ENCODE measurements at regions not wholly inside any gene's neighbourhood (a gene's known extent, or its start where the extent isn't known, plus 50 kb on each side); places are given as distances from the start of the nearest gene placed in this dataset.

- H3K4me3 ChIP-seq (ENCODE audit: insufficient read depth, low read length, poor library complexity, severe bottlenecking), result no peak overlapping the region
- H3K4me2 ChIP-seq (ENCODE audit: low read depth, low read length, poor library complexity, severe bottlenecking), result no peak overlapping the region
- H3K27ac ChIP-seq (ENCODE audit: low read depth, low read length), result no peak overlapping the region
- no peaks in the 10 kb centered on the region for H3F3A ChIP-seq (ENCODE audit: insufficient read depth)
- no peaks in the 10 kb centered on the region for H3K9me3 ChIP-seq (ENCODE audit: insufficient read depth, low read length)
- H3K36me3 ChIP-seq (ENCODE audit: low read length), result no peaks in the 10 kb centered on the region
- H3K27me3 ChIP-seq (ENCODE audit: low read length), result no peaks in the 10 kb centered on the region
- H3K9me2 ChIP-seq (replicated peaks; ENCODE audit: insufficient read depth, low read length), result no peaks in the 10 kb centered on the region
- no peak for TF ChIP-seq CTCF (IDR thresholded peaks at IDR 0.05; ENCODE audit: insufficient read depth, low read length, poor library complexity, severe bottlenecking)
- no peak for TF ChIP-seq EZH2phosphoT487 (conservative IDR thresholded peaks at IDR 0.05; ENCODE audit: low read length)
- no peaks in the 10 kb centered on the region for H3K79me2 ChIP-seq (ENCODE audit: insufficient read depth, low read length)
- no peak overlapping the region for H3K9ac ChIP-seq (ENCODE audit: low read length)
- H2AFZ ChIP-seq (ENCODE audit: low read depth, low read length, severe bottlenecking), result no peak overlapping the region
- H4K20me1 ChIP-seq (ENCODE audit: low read depth, low read length), result no peaks in the 10 kb centered on the region
Measured at GRCh38 chr12:93087840-93088610, 158.9 kb upstream of the EEA1 start.

GRCh38 chr12:93089805-93090569 is 160.9 kb upstream of the EEA1 start:
- H3K36me3 ChIP-seq (ENCODE audit: low read length), result no peaks in the 10 kb centered on the region
- no peaks in the 10 kb centered on the region for H3K9me3 ChIP-seq (ENCODE audit: insufficient read depth, low read length)
- no peak overlapping the region for H3K9ac ChIP-seq (ENCODE audit: low read length)
- no peaks in the 10 kb centered on the region for H3K27me3 ChIP-seq (ENCODE audit: low read length)
- H3K79me2 ChIP-seq (ENCODE audit: insufficient read depth, low read length), result no peaks in the 10 kb centered on the region
- H3F3A ChIP-seq (ENCODE audit: insufficient read depth), result no peaks in the 10 kb centered on the region
- H3K27ac ChIP-seq (ENCODE audit: low read depth, low read length), result no peak overlapping the region
- no peak overlapping the region for H3K4me3 ChIP-seq (ENCODE audit: insufficient read depth, low read length, poor library complexity, severe bottlenecking)
- no peak overlapping the region for H2AFZ ChIP-seq (ENCODE audit: low read depth, low read length, severe bottlenecking)
- TF ChIP-seq EZH2phosphoT487 (conservative IDR thresholded peaks at IDR 0.05; ENCODE audit: low read length), result no peak
- no peak for TF ChIP-seq CTCF (IDR thresholded peaks at IDR 0.05; ENCODE audit: insufficient read depth, low read length, poor library complexity, severe bottlenecking)
- H3K4me2 ChIP-seq (ENCODE audit: low read depth, low read length, poor library complexity, severe bottlenecking), result no peak overlapping the region
- no peaks in the 10 kb centered on the region for H3K9me2 ChIP-seq (replicated peaks; ENCODE audit: insufficient read depth, low read length)
- no peaks in the 10 kb centered on the region for H4K20me1 ChIP-seq (ENCODE audit: low read depth, low read length)

- no peaks in the 10 kb centered on the region for H4K20me1 ChIP-seq (ENCODE audit: low read depth, low read length)
- no peaks in the 10 kb centered on the region for H3K27me3 ChIP-seq (ENCODE audit: low read length)
- H2AFZ ChIP-seq (ENCODE audit: low read depth, low read length, severe bottlenecking), result no peak overlapping the region
- no peak for TF ChIP-seq CTCF (IDR thresholded peaks at IDR 0.05; ENCODE audit: insufficient read depth, low read length, poor library complexity, severe bottlenecking)
- TF ChIP-seq EZH2phosphoT487 (conservative IDR thresholded peaks at IDR 0.05; ENCODE audit: low read length), result no peak
- no peaks in the 10 kb centered on the region for H3K9me2 ChIP-seq (replicated peaks; ENCODE audit: insufficient read depth, low read length)
- H3K36me3 ChIP-seq (ENCODE audit: low read length), result no peaks in the 10 kb centered on the region
- H3K9me3 ChIP-seq (ENCODE audit: insufficient read depth, low read length), result no peaks in the 10 kb centered on the region
- H3K4me2 ChIP-seq (ENCODE audit: low read depth, low read length, poor library complexity, severe bottlenecking), result no peak overlapping the region
- H3K27ac ChIP-seq (ENCODE audit: low read depth, low read length), result no peak overlapping the region
- H3K79me2 ChIP-seq (ENCODE audit: insufficient read depth, low read length), result no peaks in the 10 kb centered on the region
- H3F3A ChIP-seq (ENCODE audit: insufficient read depth), result no peaks in the 10 kb centered on the region
- no peak overlapping the region for H3K9ac ChIP-seq (ENCODE audit: low read length)
- H3K4me3 ChIP-seq (ENCODE audit: insufficient read depth, low read length, poor library complexity, severe bottlenecking), result no peak overlapping the region
Measured at GRCh38 chr12:93090731-93091172, 161.7 kb upstream of the EEA1 start.

All from SU-DHL-6 (cell line).